Caki2 (cell line): ENCODE measurements at regions not wholly inside any gene's neighbourhood (a gene's known extent, or its start where the extent isn't known, plus 50 kb on each side); places are given as distances from the start of the nearest gene placed in this dataset.
"Not testable (repeated sequence)": the region's sequence is repeated elsewhere in the genome, so short reads cannot be mapped to it uniquely, and the experiment has no call there.

ENCODE experiments used
- DNase-seq: peaks from one replicate; pipeline ENCODE4 v3.0.0-alpha.2; 2015; ENCODE audit warnings: low read depth
- in situ Hi-C: cut with HindIII; loops from 2 replicates; pipeline ENCODE4 v1.10.0; 2016; ENCODE audit warnings: low sequenced_read_pairs, low pct_unique_long_range_greater_than_20kb, mixed read lengths

- in situ Hi-C loops = no loop called here
- DNase-seq = no peak
Measured at GRCh38 chr5:72760259-72760658, 56.2 kb upstream of the TNPO1 start.

GRCh38 chr5:72752909-72753308 lies 63.6 kb upstream of the TNPO1 start:
- no peak for DNase-seq
- in situ Hi-C loops = no loop called here

- in situ Hi-C loops = no loop called here
- DNase-seq = no peak
Measured at GRCh38 chr5:72749362-72749997, 67.0 kb upstream of the TNPO1 start.

- in situ Hi-C loops = no loop called here
- DNase-seq = no peak
Measured at GRCh38 chr5:72747826-72748225, 68.6 kb upstream of the TNPO1 start.

- in situ Hi-C loops = no loop called here
Measured at GRCh38 chr5:72746736-72747135, 69.7 kb upstream of the TNPO1 start.

GRCh38 chr5:72744136-72744535 lies 72.3 kb upstream of the TNPO1 start:
- no peak for DNase-seq
- in situ Hi-C loops = no loop called here

More at GRCh38 chr5:72746736-72747135, 69.7 kb upstream of the TNPO1 start:
- DNase-seq = no peak

GRCh38 chr5:72741805-72742204 lies 74.7 kb upstream of the TNPO1 start:
- in situ Hi-C loops = no loop called here
- DNase-seq = no peak

- in situ Hi-C loops = no loop called here
Measured at GRCh38 chr5:72733810-72734209, 82.7 kb upstream of the TNPO1 start.

GRCh38 chr5:72723581-72723980 lies 92.9 kb upstream of the TNPO1 start:
- peak; percentile 36 for DNase-seq
- in situ Hi-C loops = no loop called here

More at GRCh38 chr5:72733810-72734209, 82.7 kb upstream of the TNPO1 start:
- no peak for DNase-seq

GRCh38 chr5:72722792-72723452 lies 93.5 kb upstream of the TNPO1 start:
- in situ Hi-C loops = no loop called here
- DNase-seq = peak; percentile 10

- DNase-seq = no peak
- in situ Hi-C loops = no loop called here
Measured at GRCh38 chr5:72721844-72722243, 94.6 kb upstream of the TNPO1 start.

- in situ Hi-C loops = no loop called here
- no peak for DNase-seq
Measured at GRCh38 chr5:72720205-72720604, 96.3 kb upstream of the TNPO1 start.

- in situ Hi-C loops = no loop called here
- no peak for DNase-seq
Measured at GRCh38 chr5:72711351-72711750, 105.1 kb upstream of the TNPO1 start.

GRCh38 chr5:72709341-72709740 lies 107.1 kb upstream of the TNPO1 start:
- DNase-seq = no peak

GRCh38 chr5:72705178-72705577 lies 111.3 kb upstream of the TNPO1 start:
- DNase-seq = no peak
- in situ Hi-C loops = no loop called here

More at GRCh38 chr5:72709341-72709740, 107.1 kb upstream of the TNPO1 start:
- in situ Hi-C loops = no loop called here

- in situ Hi-C loops = no loop called here
Measured at GRCh38 chr5:72703876-72704275, 112.6 kb upstream of the TNPO1 start.

GRCh38 chr5:72702881-72703434 lies 113.5 kb upstream of the TNPO1 start:
- no peak for DNase-seq
- in situ Hi-C loops = no loop called here

More at GRCh38 chr5:72703876-72704275, 112.6 kb upstream of the TNPO1 start:
- no peak for DNase-seq

- DNase-seq, in situ Hi-C loops: not testable (repeated sequence)
Measured at GRCh38 chr5:72702105-72702504, 114.4 kb upstream of the TNPO1 start.

- in situ Hi-C loops = no loop called here
- no peak for DNase-seq
Measured at GRCh38 chr5:72698481-72698880, 118.0 kb upstream of the TNPO1 start.

GRCh38 chr5:72697622-72698021 lies 118.8 kb upstream of the TNPO1 start:
- in situ Hi-C loops = no loop called here
- no peak for DNase-seq
